Astrocyte of the spinal cord (primary cell): ENCODE measurements at regions not wholly inside any gene's neighbourhood (a gene's known extent, or its start where the extent isn't known, plus 50 kb on each side); places are given as distances from the start of the nearest gene placed in this dataset.

Source experiments
- DNase-seq: peaks from one replicate; pipeline ENCODE4 v3.0.0; 2011; ENCODE audit warnings: low read depth, low spot score
- H3K4me3 ChIP-seq: 2 replicates; pipeline ENCODE4 v1.5.1; 2011; ENCODE audit warnings: low read depth, mild to moderate bottlenecking, low read length, moderate library complexity
- in situ Hi-C: cut with HindIII; loops from 2 replicates; pipeline ENCODE4 v1.10.0; 2017; ENCODE audit warnings: low sequenced_read_pairs
- TF ChIP-seq, protein P1 (sequence below): IDR thresholded peaks from 2 replicates; pipeline ENCODE4 v1.5.1; 2012; ENCODE audit warnings: low read depth, mild to moderate bottlenecking, low read length, inconsistent platforms

DNA sequence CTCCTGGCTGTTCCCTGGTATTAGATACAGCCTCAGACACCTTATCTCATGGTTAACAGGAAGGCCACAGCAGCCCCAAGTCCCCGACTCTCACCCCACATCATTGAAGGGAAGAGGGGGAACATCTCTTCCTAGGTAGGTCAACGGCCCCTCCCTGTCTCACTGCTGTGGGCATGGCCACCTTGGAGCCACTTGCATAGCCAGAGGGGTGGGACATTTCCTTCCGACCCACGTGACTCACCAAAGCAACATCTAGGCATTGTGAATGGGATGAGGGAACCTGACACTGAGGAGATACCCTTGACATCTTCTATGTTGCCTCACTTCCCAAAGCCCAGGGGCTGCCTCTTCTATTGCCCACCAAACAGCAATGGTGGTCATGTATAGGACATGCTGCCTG, 68.5 kb upstream of the GPR26 start:
- TF ChIP-seq, protein P1, sequence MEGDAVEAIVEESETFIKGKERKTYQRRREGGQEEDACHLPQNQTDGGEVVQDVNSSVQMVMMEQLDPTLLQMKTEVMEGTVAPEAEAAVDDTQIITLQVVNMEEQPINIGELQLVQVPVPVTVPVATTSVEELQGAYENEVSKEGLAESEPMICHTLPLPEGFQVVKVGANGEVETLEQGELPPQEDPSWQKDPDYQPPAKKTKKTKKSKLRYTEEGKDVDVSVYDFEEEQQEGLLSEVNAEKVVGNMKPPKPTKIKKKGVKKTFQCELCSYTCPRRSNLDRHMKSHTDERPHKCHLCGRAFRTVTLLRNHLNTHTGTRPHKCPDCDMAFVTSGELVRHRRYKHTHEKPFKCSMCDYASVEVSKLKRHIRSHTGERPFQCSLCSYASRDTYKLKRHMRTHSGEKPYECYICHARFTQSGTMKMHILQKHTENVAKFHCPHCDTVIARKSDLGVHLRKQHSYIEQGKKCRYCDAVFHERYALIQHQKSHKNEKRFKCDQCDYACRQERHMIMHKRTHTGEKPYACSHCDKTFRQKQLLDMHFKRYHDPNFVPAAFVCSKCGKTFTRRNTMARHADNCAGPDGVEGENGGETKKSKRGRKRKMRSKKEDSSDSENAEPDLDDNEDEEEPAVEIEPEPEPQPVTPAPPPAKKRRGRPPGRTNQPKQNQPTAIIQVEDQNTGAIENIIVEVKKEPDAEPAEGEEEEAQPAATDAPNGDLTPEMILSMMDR, result no peak
- DNase-seq, result no peak
- no peak overlapping the region for H3K4me3 ChIP-seq
- in situ Hi-C loops, result no loop called here

DNA sequence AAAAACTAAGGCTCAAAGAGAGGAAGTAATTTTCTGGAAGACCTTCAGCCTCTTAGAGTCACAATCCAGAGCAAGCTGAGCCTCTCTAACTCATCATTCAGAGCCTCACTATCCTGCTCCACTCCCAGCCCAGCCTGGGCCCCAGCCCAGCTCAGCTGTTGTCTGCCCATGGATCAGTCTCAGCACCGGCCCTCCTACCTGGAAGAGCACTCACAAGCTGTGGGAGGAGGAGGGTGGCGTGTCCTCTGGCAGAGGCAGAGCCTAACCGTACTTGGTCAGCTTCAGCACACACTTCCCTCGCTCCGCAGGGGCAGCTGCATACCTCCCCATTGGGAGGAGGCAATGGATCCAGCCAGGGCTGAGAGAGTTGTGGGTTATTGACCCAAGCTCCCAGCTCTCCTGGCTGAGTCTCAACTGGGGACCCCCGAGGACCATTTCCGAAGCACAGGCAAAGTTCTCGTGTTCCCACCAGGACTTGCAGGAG, 66.7 kb upstream of the GPR26 start:
- in situ Hi-C loops, result no loop called here
- H3K4me3 ChIP-seq, result no peak overlapping the region
- TF ChIP-seq, protein P1, result no peak
- DNase-seq, result no peak

DNA sequence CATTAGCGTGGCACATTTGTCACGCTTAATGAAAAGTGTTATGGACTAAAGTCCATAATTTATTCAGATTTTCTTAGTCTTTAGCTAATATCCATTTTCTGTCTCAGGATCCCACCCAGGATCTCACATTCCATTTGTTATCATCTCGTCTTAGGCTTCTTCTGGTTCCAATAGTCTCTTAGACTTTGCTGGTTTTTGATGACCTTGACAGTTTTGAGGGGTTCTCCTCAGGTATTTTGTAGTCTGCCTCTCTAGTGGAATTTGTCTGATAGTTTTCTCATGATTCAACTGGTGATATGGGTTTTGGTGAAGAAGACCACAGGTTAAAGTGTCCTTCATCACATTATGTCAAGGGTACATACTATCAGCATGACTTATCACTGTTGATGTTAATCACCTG, 66.0 kb upstream of the GPR26 start:
- no peak overlapping the region for H3K4me3 ChIP-seq
- no peak for DNase-seq
- in situ Hi-C loops, result no loop called here
- TF ChIP-seq, protein P1, result no peak

DNA sequence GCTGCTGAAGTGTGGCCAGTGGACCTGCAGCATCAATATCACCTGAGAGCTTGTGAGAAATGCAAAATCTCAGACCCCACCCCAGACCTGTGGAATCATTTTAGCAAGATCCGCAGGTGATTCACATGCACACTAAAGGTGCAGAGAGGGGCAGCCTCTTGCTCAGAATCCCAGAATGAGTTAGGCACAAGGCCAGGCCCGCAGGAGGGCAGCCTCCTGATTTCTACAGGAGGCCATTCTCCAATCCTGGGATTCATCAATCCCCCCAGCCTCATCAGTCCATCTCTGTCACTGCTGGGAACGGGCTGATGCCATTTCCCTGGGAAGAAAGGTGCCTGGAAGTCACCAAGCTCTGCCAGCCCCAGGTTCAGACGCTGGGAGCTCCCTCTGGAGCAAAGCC, 63.0 kb upstream of the GPR26 start:
- in situ Hi-C loops, result no loop called here
- H3K4me3 ChIP-seq, result no peak overlapping the region
- TF ChIP-seq, protein P1, result no peak
- no peak for DNase-seq

DNA sequence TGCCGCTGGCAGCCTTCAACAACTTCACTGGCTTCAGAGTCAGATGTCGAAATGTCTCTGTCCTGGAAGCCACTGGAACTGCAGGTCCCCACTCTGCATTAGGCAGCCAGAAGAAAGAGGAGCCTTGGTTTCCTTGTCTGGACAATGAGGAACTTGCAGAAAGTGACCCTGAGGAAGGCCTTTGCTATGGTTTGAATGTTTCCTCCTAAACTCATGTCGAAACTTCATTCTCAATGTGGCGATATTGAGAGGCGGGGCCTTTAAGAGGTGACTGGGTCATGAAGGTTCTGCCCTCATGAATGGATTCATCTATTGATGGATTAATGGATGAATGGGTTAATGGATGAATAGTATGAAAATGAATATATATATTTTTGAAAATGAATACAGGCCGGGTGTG, 61.6 kb upstream of the GPR26 start:
- in situ Hi-C loops, result no loop called here
- TF ChIP-seq, protein P1, result no peak
- no peak for DNase-seq
- no peak overlapping the region for H3K4me3 ChIP-seq

DNA sequence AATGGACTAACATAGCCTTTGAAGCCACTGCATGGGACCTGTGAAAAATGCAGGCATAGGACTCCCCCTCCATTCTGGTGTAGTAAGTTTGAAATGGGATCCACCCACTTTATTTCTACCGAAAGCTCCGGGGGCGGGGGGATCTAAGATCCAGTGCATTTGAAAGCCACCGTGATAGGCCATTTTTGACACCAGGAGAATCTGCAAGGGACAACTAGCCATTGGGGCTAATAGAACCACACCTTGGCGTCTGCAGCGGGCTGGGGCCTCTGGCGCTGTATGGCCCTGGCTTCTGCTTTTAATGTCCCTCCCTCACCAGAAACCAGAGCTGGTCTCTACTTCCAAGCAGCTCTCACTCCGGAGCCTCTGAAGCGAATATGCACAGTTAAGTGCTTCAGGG, 60.1 kb upstream of the GPR26 start:
- TF ChIP-seq, protein P1, result no peak
- no peak for DNase-seq
- in situ Hi-C loops, result no loop called here
- no peak overlapping the region for H3K4me3 ChIP-seq

DNA sequence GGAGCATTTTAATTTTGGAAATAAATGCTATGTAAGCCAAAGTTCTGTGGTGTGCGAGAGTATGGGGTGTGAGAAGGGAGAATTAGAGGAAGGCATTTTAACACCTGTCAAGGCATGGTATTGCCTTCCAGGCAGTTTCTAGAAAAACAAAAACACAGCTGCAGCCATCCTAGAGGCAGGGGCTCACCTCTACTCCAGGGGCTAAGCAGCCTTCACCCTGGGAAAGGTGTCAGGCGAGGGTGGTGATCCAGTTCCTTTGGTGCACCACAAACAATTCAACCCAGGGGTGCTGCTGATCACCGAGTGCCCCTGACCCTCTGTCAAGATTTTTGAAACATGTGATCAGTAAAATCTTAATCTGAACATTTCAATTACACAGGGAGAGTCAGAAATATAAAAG, 59.2 kb upstream of the GPR26 start:
- TF ChIP-seq, protein P1, result no peak
- in situ Hi-C loops, result no loop called here
- no peak for DNase-seq
- H3K4me3 ChIP-seq, result no peak overlapping the region
